NT2/D1 (cell line): ENCODE measurements at regions not wholly inside any gene's neighbourhood (a gene's known extent, or its start where the extent isn't known, plus 50 kb on each side); places are given as distances from the start of the nearest gene placed in this dataset.

Source experiments
- SUZ12 ChIP-seq: IDR thresholded peaks from 2 replicates; pipeline ENCODE4 v1.6.1; 2011; ENCODE audit not compliant: insufficient read length, insufficient read depth; ENCODE audit errors: extremely low read depth
- YY1 ChIP-seq: IDR thresholded peaks from 2 replicates; pipeline ENCODE4 v1.6.1; 2011; ENCODE audit not compliant: insufficient read length, insufficient read depth

- TF ChIP-seq SUZ12: no peak
- no peak for TF ChIP-seq YY1
Measured at GRCh38 chr1:96979304-96980268, 258.0 kb downstream of the PTBP2 start.
